OCI-LY7 (cell line): ENCODE measurements at regions not wholly inside any gene's neighbourhood (a gene's known extent, or its start where the extent isn't known, plus 50 kb on each side); places are given as distances from the start of the nearest gene placed in this dataset.

ENCODE experiments used
- CTCF ChIP-seq: fragments of 200-600 bp; sonication (generic); conservative IDR thresholded peaks from 2 replicates; pipeline ENCODE4 v1.5.1; 2014; ENCODE audit warnings: mild to moderate bottlenecking, antibody characterized with exemption, low read length, moderate library complexity, mixed read lengths
- EZH2phosphoT487 ChIP-seq: fragments of 200-600 bp; sonication (generic); IDR thresholded peaks from 2 replicates; pipeline ENCODE4 v1.6.1; 2018; ENCODE audit warnings: low read depth, borderline replicate concordance, mild to moderate bottlenecking, mixed run types, antibody characterized with exemption, low read length, moderate library complexity, mixed read lengths

GRCh38 chr3:164064298-164064697 lies 1014.0 kb downstream of the SI start:
- TF ChIP-seq CTCF (no peak), EZH2phosphoT487 (no peak)
